B cell (primary cell): ENCODE measurements at regions not wholly inside any gene's neighbourhood (a gene's known extent, or its start where the extent isn't known, plus 50 kb on each side); places are given as distances from the start of the nearest gene placed in this dataset.

Source experiments
- ATAC-seq: fragments of 200-7000 bp; cut with Tn5 transposase; one replicate; pipeline ENCODE4 v1.10.0; 2021; ENCODE audit warnings: low read depth, mild to moderate bottlenecking, moderate number of reproducible peaks, moderate library complexity
- CTCF ChIA-PET: fragments of 350-600 bp; sonication (Branson Sonifier 250); formaldehyde crosslinking; loops from one replicate; lab custom pipeline; 2021; ENCODE audit warnings: antibody characterized with exemption, inconsistent platforms; lab: Charles Lee
- POLR2A ChIA-PET: fragments of 350-600 bp; sonication (Branson Sonifier 250); formaldehyde crosslinking; loops from one replicate; lab custom pipeline; 2021; ENCODE audit warnings: antibody characterized with exemption; lab: Charles Lee
- DNase-seq: peaks from one replicate; pipeline ENCODE4 v3.0.0; 2013
- H2AFZ ChIP-seq: 2 replicates; pipeline ENCODE4 v1.6.1; 2012; ENCODE audit warnings: mild to moderate bottlenecking, low read depth, low read length; ENCODE audit not compliant: insufficient read depth, poor library complexity, severe bottlenecking
- H3K27ac ChIP-seq, 2 donors: 1 replicate in 1 of 2; 2 replicates in 1 of 2; pipeline ENCODE4 v1.5.1; 2012 to 2013; ENCODE audit warnings: low read length in 2 of 2, mild to moderate bottlenecking in 2 of 2, moderate library complexity in 1 of 2
- H3K27me3 ChIP-seq, 4 experiments: fragments of 200-600 bp in 1 of 4; sonication (generic) in 1 of 4; replicated peaks in 1 of 4; 1 replicate in 2 of 4; 2 replicates in 2 of 4; pipeline versions ENCODE4 v1.6.1 to v1.7.0; 2013 to 2016; ENCODE audit warnings: low read length in 3 of 4, mild to moderate bottlenecking in 2 of 4, mixed read lengths in 1 of 4, moderate library complexity in 1 of 4; ENCODE audit not compliant: insufficient read depth in 4 of 4, control insufficient read depth in 3 of 4; ENCODE audit errors: control extremely low read depth in 1 of 4
- H3K36me3 ChIP-seq, 2 experiments: replicated peaks in 1 of 2; 1 replicate in 1 of 2; 2 replicates in 1 of 2; pipeline versions ENCODE4 v1.6.1 to v1.7.1; 2013; ENCODE audit warnings: low read length in 1 of 2; ENCODE audit not compliant: insufficient read depth in 2 of 2, control insufficient read depth in 1 of 2; ENCODE audit errors: control extremely low read depth in 1 of 2, extremely low read depth in 1 of 2
- H3K4me1 ChIP-seq, 2 donors: fragments of 200-600 bp in 1 of 2; sonication (generic) in 1 of 2; 1 replicate in 1 of 2; 2 replicates in 1 of 2; pipeline versions ENCODE4 v1.5.1 to v1.6.1; 2013 to 2017; ENCODE audit warnings: low read length in 2 of 2; ENCODE audit not compliant: control insufficient read depth in 2 of 2, insufficient read depth in 2 of 2
- H3K4me2 ChIP-seq: replicated peaks from 2 replicates; pipeline ENCODE3; 2012; ENCODE audit warnings: mild to moderate bottlenecking, low read depth, low read length; ENCODE audit not compliant: poor library complexity, severe bottlenecking
- H3K4me3 ChIP-seq, 5 experiments: fragments of 200-600 bp in 1 of 5; sonication (generic) in 1 of 5; 1 replicate in 3 of 5; 2 replicates in 2 of 5; pipeline versions ENCODE4 v1.5.1 to v1.7.0; 2011 to 2016; ENCODE audit warnings: low read length in 4 of 5, mild to moderate bottlenecking in 4 of 5, low read depth in 2 of 5, control low read depth in 1 of 5, moderate library complexity in 1 of 5; ENCODE audit not compliant: insufficient read depth in 1 of 5; ENCODE audit errors: control extremely low read depth in 1 of 5, extremely low read depth in 1 of 5
- H3K79me2 ChIP-seq: fragments of 200-600 bp; sonication (generic); one replicate; pipeline ENCODE4 v1.6.0; 2016; ENCODE audit warnings: low read length; ENCODE audit not compliant: control insufficient read depth, insufficient read depth
- H3K9ac ChIP-seq: fragments of 200-600 bp; sonication (generic); 2 replicates; pipeline ENCODE4 v1.6.1; 2017; ENCODE audit warnings: mild to moderate bottlenecking, low read length, moderate library complexity
- H3K9me3 ChIP-seq, 3 donors: one replicate each; pipeline versions ENCODE4 v1.6.1 to v1.7.1; 2013; ENCODE audit warnings: low read length in 2 of 3; ENCODE audit not compliant: control insufficient read depth in 2 of 3, insufficient read depth in 1 of 3; ENCODE audit errors: control extremely low read depth in 1 of 3
- H4K20me1 ChIP-seq: 2 replicates; pipeline ENCODE4 v1.6.0; 2012; ENCODE audit warnings: mild to moderate bottlenecking, low read length; ENCODE audit not compliant: insufficient read depth, control insufficient read depth, poor library complexity, severe bottlenecking
- H3K27ac Mint-ChIP-seq: one replicate; pipeline ENCODE4 v1.8.0; 2021; ENCODE audit warnings: mixed read lengths
- H3K27me3 Mint-ChIP-seq: one replicate; pipeline ENCODE4 v1.8.0; 2021; ENCODE audit warnings: mixed read lengths
- H3K4me1 Mint-ChIP-seq: one replicate; pipeline ENCODE4 v1.8.0; 2021; ENCODE audit warnings: mixed read lengths
- H3K4me3 Mint-ChIP-seq: one replicate; pipeline ENCODE4 v1.8.0; 2021; ENCODE audit warnings: mixed read lengths
- H3K9me3 Mint-ChIP-seq: one replicate; pipeline ENCODE4 v1.8.0; 2022; ENCODE audit warnings: mixed read lengths; ENCODE audit not compliant: insufficient read depth
- EZH2 ChIP-seq: IDR thresholded peaks from 2 replicates; pipeline ENCODE4 v1.6.1; 2012; ENCODE audit warnings: borderline replicate concordance, low read depth, mild to moderate bottlenecking, moderate library complexity, low read length; ENCODE audit not compliant: insufficient read depth, poor library complexity, severe bottlenecking
- WGBS: methylation state at CpG from one replicate; pipeline ENCODE4 v1.1.5; 2013; ENCODE audit warnings: missing lambda C conversion rate; ENCODE audit not compliant: insufficient coverage; 5-methylcytosine and 5-hydroxymethylcytosine counted together
- intact Hi-C: fragments of 100-400 bp; cut with micrococcal nuclease; formaldehyde crosslinking; loops from one replicate; pipeline ENCODE4 v1.10.0; 2022
- TF ChIP-seq, protein P1 (sequence below): fragments of 200-600 bp; IDR thresholded peaks from one replicate; pipeline ENCODE4 v1.8.0; 2022; ENCODE audit warnings: antibody characterized with exemption, mild to moderate bottlenecking

DNA sequence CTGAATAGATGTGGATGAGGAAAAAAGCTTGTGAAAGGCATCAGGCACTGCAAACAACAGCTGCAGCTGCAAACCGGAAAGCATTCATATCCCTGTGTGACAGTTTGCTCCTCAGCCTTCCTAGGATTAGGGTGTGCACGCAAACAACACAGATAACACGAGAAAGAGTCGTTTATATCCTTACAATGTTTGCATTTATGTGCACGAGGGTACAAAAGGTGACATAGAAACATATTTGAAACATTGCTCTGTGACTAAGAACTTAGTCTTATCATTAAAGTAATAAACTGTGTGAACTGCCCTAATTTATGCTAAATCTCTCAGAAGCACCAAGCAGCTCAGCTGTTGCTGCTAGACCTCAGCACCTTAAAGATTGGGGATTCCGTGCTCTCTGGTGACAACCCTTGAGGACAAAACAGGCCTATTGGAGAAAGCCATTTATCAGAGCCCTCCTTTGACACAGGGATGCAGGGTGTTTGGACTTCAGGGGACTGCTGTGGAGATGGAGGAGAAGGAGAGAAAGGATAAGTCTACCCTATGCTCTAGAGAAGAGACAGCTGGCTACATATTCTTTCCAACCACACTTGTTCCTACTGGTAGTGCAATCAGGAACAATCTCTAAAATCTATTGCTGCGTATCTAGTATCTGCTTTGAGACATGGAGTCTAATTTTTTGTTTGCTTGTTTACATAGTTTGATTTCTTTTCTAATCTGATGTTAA lies 176.2 kb downstream of the GNAT3 start:
- H3K9ac ChIP-seq, result no peak overlapping the region
- no peaks in the 10 kb centered on the region for H3K27me3 Mint-ChIP-seq
- H3K9me3 Mint-ChIP-seq, result peaks cover 2% of the 10 kb centered on the region
- POLR2A ChIA-PET, result no interaction called here
- H3K4me1 ChIP-seq, result no peaks in the 10 kb centered on the region
- no peaks in the 10 kb centered on the region for H3K9me3 ChIP-seq
- no peak overlapping the region for H3K4me3 ChIP-seq
- WGBS, result 45% methylated on average over 3 of the region's 7 CpGs
- H3K4me1 Mint-ChIP-seq, result no peaks in the 10 kb centered on the region
- intact Hi-C loops, result no loop called here
- H3K27ac ChIP-seq, result no peak overlapping the region
- DNase-seq (no peak), ATAC-seq (no peak)
- no peak overlapping the region for H2AFZ ChIP-seq
- H3K4me2 ChIP-seq, result no peak overlapping the region
- CTCF ChIA-PET, result no interaction called here
- H3K79me2 ChIP-seq, result no peaks in the 10 kb centered on the region
- no peak overlapping the region for H3K27ac Mint-ChIP-seq
- H4K20me1 ChIP-seq, result no peaks in the 10 kb centered on the region
- H3K27me3 ChIP-seq, result no peaks in the 10 kb centered on the region
- H3K4me3 Mint-ChIP-seq, result no peak overlapping the region
- H3K36me3 ChIP-seq, result no peaks in the 10 kb centered on the region
- no peak for TF ChIP-seq EZH2
- TF ChIP-seq, protein P1, sequence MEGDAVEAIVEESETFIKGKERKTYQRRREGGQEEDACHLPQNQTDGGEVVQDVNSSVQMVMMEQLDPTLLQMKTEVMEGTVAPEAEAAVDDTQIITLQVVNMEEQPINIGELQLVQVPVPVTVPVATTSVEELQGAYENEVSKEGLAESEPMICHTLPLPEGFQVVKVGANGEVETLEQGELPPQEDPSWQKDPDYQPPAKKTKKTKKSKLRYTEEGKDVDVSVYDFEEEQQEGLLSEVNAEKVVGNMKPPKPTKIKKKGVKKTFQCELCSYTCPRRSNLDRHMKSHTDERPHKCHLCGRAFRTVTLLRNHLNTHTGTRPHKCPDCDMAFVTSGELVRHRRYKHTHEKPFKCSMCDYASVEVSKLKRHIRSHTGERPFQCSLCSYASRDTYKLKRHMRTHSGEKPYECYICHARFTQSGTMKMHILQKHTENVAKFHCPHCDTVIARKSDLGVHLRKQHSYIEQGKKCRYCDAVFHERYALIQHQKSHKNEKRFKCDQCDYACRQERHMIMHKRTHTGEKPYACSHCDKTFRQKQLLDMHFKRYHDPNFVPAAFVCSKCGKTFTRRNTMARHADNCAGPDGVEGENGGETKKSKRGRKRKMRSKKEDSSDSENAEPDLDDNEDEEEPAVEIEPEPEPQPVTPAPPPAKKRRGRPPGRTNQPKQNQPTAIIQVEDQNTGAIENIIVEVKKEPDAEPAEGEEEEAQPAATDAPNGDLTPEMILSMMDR, result no peak

DNA sequence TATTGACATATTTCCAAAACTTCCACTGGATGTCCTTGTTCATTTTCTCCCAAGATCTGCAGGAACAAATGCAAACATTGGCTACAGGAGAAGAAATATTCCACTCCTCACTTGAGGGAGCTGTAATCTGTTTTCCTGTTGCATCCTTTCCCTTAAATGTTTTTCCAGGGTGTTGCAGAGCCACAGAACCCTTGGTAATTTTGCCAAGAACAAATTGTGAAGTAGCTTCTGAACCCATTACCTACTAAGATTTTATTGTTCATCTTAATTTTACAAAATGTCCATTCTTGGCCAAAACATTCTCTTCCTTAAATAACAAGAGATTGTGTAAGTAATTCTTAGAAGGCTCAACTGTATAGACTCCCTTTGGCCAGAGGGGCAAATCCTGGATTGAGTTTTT lies 177.0 kb downstream of the GNAT3 start:
- no peak overlapping the region for H2AFZ ChIP-seq
- ATAC-seq, result no peak
- no peaks in the 10 kb centered on the region for H3K79me2 ChIP-seq
- no peak overlapping the region for H3K27ac Mint-ChIP-seq
- H3K9me3 ChIP-seq, result no peaks in the 10 kb centered on the region
- H3K36me3 ChIP-seq, result no peaks in the 10 kb centered on the region
- H3K4me3 Mint-ChIP-seq, result no peak overlapping the region
- ChIA-PET CTCF (no interaction called here), POLR2A (no interaction called here)
- H3K4me3 ChIP-seq, result no peak overlapping the region
- intact Hi-C loops, result no loop called here
- TF ChIP-seq, protein P1, result no peak
- TF ChIP-seq EZH2, result no peak
- H3K4me1 ChIP-seq, result no peaks in the 10 kb centered on the region
- no peaks in the 10 kb centered on the region for H4K20me1 ChIP-seq
- H3K9me3 Mint-ChIP-seq, result no peaks in the 10 kb centered on the region
- DNase-seq, result no peak
- no peak overlapping the region for H3K27ac ChIP-seq
- H3K27me3 ChIP-seq, result no peaks in the 10 kb centered on the region
- no peaks in the 10 kb centered on the region for H3K27me3 Mint-ChIP-seq
- H3K4me1 Mint-ChIP-seq, result no peaks in the 10 kb centered on the region
- H3K9ac ChIP-seq, result no peak overlapping the region
- H3K4me2 ChIP-seq, result no peak overlapping the region
